Body of pancreas (tissue), 4 donors: ENCODE measurements at regions not wholly inside any gene's neighbourhood (a gene's known extent, or its start where the extent isn't known, plus 50 kb on each side); places are given as distances from the start of the nearest gene placed in this dataset.

Experiments
- CTCF ChIP-seq, 7 experiments: fragments of 450-650 bp in 4 of 7; fragments of 200-600 bp in 3 of 7; sonication (generic) in 3 of 7; IDR thresholded peaks; one replicate each; pipeline ENCODE4 v1.5.1; 2016 to 2019; ENCODE audit warnings: antibody characterized with exemption in 7 of 7
- POLR2A ChIP-seq, 3 donors: fragments of 450-650 bp; IDR thresholded peaks; one replicate each; pipeline ENCODE4 v1.6.1; 2016; ENCODE audit warnings: antibody characterized with exemption in 3 of 3, mild to moderate bottlenecking in 2 of 3

DNA sequence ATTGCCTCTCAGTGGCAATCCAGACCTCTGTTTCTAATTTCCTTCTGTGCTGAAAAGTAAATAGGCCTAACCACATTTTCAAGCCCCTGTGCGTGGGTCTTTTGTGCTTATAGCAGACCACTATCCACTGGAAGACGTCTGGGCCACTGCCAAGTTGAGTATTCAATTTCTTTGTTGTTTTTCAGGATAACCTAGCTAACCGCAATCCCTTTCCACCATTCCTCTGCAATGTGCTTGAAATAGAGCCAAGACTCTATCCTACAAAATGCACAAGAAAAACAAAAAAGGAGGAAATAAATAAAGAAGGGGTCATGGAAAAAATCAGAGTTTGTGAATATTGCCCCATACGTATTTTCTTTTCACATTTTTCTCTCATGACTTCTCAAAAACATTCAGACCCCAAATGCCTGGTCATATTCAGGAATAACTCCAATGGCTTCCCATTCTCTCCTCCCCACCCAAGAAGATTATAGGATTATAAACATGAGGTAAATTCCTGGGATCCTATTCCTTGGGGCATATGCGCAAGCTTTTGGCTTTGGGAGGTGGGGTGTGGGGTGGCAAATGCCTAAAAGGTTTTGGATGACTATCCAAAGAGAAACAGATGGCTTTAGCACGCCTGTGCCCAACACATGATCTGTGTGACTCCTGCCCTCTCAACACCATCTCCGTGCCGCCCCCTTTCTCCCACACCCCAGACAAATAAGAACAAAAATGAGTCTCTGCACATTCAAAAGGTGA lies 217.9 kb upstream of the THBS1 start:
- TF ChIP-seq CTCF (IDR thresholded peaks at IDR 0.05) (no peak), POLR2A (IDR thresholded peaks at IDR 0.05) (no peak)
